Testis (tissue), 2 donors: ENCODE measurements at regions not wholly inside any gene's neighbourhood (a gene's known extent, or its start where the extent isn't known, plus 50 kb on each side); places are given as distances from the start of the nearest gene placed in this dataset.

Source experiments
- DNase-seq: peaks from one replicate; pipeline ENCODE4 v3.0.0-alpha.2; 2019
- H3K27ac ChIP-seq, 2 donors: fragments of 200-600 bp; sonication (generic); one replicate each; pipeline ENCODE4 v1.5.1; 2019
- H3K27me3 ChIP-seq: fragments of 200-600 bp; sonication (generic); one replicate; pipeline ENCODE4 v1.5.1; 2019
- H3K36me3 ChIP-seq: fragments of 200-600 bp; sonication (generic); one replicate; pipeline ENCODE4 v1.5.1; 2017; ENCODE audit warnings: low read depth; ENCODE audit errors: missing control alignments
- H3K4me1 ChIP-seq: fragments of 200-600 bp; sonication (generic); one replicate; pipeline ENCODE4 v1.5.1; 2019
- H3K4me3 ChIP-seq, 2 donors: fragments of 200-600 bp; sonication (generic); one replicate each; pipeline ENCODE4 v1.5.1; 2017 to 2019
- H3K9me3 ChIP-seq: fragments of 200-600 bp; sonication (generic); one replicate; pipeline ENCODE4 v1.5.1; 2017
- POLR2A ChIP-seq: fragments of 450-650 bp; IDR thresholded peaks from one replicate; pipeline ENCODE4 v1.6.1; 2017; ENCODE audit warnings: antibody characterized with exemption, mild to moderate bottlenecking, moderate library complexity
- WGBS, 2 donors: methylation state at CpG; one replicate each; pipeline ENCODE4 v1.1.5; 2018; 5-methylcytosine and 5-hydroxymethylcytosine counted together
- intact Hi-C: fragments of 100-400 bp; cut with DNase I; formaldehyde crosslinking; loops from one replicate; pipeline ENCODE4 v1.15.1; 2023; ENCODE audit warnings: low total_unique reads
- TF ChIP-seq, protein P1 (sequence below), 3 experiments: fragments of 450-650 bp in 2 of 3; fragments of 200-600 bp in 1 of 3; sonication (generic) in 1 of 3; IDR thresholded peaks; one replicate each; pipeline ENCODE4 v1.5.1; 2016 to 2019; ENCODE audit warnings: antibody characterized with exemption in 3 of 3, mild to moderate bottlenecking in 2 of 3, moderate library complexity in 1 of 3

DNA sequence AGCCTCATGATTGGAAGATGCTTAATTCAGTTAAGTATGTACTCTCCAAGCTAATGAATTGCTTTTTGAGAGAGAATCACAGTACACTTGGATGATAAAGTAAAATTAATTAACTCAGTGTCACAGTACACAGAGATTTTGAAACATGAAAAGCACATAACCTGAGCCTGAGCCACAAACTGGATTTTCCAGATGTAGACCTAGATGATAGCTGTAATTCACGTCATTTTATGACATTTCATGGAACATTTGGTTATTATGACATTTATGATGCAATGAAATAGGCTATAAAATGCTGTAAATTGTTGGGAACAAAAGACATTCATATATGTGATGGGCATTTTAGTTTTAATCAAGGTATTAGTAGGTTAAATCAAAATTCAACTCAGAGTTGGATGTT, 983.7 kb downstream of the STPG2 start:
- intact Hi-C loops = no loop called here
- Histone ChIP-seq H3K4me1 (no peaks in the 10 kb centered on the region), H3K27me3 (no peaks in the 10 kb centered on the region), H3K9me3 (no peaks in the 10 kb centered on the region), H3K27ac (no peak overlapping the region), H3K4me3 (no peak overlapping the region), H3K36me3 (no peaks in the 10 kb centered on the region)
- TF ChIP-seq, protein P1, sequence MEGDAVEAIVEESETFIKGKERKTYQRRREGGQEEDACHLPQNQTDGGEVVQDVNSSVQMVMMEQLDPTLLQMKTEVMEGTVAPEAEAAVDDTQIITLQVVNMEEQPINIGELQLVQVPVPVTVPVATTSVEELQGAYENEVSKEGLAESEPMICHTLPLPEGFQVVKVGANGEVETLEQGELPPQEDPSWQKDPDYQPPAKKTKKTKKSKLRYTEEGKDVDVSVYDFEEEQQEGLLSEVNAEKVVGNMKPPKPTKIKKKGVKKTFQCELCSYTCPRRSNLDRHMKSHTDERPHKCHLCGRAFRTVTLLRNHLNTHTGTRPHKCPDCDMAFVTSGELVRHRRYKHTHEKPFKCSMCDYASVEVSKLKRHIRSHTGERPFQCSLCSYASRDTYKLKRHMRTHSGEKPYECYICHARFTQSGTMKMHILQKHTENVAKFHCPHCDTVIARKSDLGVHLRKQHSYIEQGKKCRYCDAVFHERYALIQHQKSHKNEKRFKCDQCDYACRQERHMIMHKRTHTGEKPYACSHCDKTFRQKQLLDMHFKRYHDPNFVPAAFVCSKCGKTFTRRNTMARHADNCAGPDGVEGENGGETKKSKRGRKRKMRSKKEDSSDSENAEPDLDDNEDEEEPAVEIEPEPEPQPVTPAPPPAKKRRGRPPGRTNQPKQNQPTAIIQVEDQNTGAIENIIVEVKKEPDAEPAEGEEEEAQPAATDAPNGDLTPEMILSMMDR (IDR thresholded peaks at IDR 0.05) = no peak
- no peak for TF ChIP-seq POLR2A
- no peak for DNase-seq
- 77 to 80% methylated on average over 1 of the region's 1 CpG for WGBS, 2 donors

DNA sequence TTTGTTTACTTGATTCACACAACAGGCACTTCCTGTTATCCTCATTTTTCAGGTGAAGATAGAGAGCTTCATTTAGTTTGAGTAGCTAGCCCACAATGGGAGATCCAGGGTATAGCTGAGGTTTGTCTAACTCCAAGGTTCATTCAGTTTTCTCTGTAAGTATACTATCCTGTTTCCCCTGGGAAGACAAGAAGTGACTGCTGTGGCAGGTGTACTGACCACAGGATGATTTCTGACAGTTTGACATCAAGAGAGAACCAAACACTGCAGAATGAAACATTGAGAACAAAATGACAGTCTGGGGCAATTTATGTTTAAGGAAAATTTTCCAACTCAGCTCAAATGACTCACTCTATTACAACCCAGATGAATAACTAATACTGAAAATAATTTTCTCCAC, 958.0 kb downstream of the STPG2 start:
- no peaks in the 10 kb centered on the region for H3K27me3 ChIP-seq
- intact Hi-C loops = no loop called here
- no peaks in the 10 kb centered on the region for H3K9me3 ChIP-seq
- no peaks in the 10 kb centered on the region for H3K4me1 ChIP-seq
- DNase-seq = no peak
- H3K4me3 ChIP-seq = no peak overlapping the region
- TF ChIP-seq POLR2A = no peak
- TF ChIP-seq, protein P1 (IDR thresholded peaks at IDR 0.05) = no peak
- no peaks in the 10 kb centered on the region for H3K36me3 ChIP-seq
- H3K27ac ChIP-seq = no peak overlapping the region

DNA sequence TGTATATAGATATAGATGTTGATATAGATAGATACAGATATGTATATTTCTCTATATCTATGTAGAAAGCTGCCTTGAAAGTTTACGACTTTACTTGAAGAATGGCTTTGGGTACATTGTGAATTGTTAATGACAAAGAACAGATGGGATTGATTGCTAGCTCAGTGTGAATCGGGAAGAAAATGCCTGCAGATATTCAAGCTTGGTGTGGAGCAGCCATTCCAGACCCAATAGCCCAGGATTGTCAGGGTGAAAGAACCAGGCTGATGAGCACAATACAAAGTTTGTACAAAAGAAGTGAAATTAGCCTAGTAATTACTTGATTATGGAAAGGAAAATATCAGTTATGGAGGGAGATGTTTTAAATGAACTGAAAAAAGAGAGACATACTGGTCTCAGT, 946.2 kb downstream of the STPG2 start:
- Histone ChIP-seq H3K36me3 (no peaks in the 10 kb centered on the region), H3K27me3 (no peaks in the 10 kb centered on the region), H3K9me3 (no peaks in the 10 kb centered on the region), H3K27ac (no peak overlapping the region), H3K4me1 (no peaks in the 10 kb centered on the region), H3K4me3 (no peak overlapping the region)
- intact Hi-C loops = no loop called here
- 89 to 91% methylated on average over 2 of the region's 2 CpGs for WGBS, 2 donors
- no peak for DNase-seq
- TF ChIP-seq, protein P1 (IDR thresholded peaks at IDR 0.05) = no peak
- no peak for TF ChIP-seq POLR2A

DNA sequence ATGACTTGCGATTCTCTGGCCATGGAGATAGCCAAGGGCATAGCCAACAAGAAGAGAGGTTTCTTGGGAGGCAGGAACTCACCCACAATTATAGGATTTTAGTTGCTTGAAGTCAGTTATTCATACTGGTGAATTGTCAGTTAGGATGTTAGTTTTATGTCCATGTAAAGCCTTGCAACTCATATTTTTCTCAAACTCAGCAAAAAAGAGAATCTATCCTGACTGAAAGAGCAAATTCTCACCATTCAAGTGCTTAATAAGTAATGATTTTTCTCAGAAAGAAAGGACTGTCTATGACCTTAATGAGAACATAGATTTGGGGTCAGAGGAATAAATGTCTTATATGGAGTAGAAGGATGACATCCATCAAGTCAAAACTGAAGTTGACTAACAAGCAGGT, 934.5 kb downstream of the STPG2 start:
- WGBS, 2 donors = 93 to 100% methylated on average over 1 of the region's 1 CpG
- H3K4me1 ChIP-seq = peaks cover 3% of the 10 kb centered on the region
- no peak for DNase-seq
- intact Hi-C loops = no loop called here
- TF ChIP-seq, protein P1 (IDR thresholded peaks at IDR 0.05) = no peak
- no peak for TF ChIP-seq POLR2A
- H3K9me3 ChIP-seq = no peaks in the 10 kb centered on the region
- H3K36me3 ChIP-seq = no peaks in the 10 kb centered on the region
- H3K27ac ChIP-seq = no peak overlapping the region
- no peak overlapping the region for H3K4me3 ChIP-seq
- no peaks in the 10 kb centered on the region for H3K27me3 ChIP-seq

DNA sequence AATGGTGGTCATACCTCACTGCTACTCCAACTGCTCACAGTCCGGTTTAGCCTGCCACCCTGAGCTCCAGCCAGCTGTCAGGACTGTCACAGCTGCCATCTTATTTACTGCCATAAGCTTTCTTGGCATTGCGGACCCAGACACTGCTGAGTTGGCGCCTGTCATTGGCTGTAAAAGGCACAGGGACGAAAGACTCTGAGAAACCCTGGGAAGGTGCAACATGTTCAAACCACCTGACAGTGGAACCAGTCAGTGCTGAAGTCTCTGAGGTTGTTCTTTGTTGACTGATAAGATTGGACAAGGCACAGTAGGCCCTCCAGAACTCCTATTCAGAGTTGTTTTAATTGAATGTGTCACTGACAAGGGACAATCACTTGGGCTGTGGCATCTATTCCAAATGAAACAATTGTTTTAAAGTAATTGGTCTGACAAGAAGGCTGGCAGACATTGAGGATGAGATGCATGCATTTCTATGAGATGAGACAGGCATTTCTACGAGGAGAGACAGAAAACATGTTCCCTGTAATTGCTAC, 927.8 kb downstream of the STPG2 start:
- Histone ChIP-seq H3K27ac (no peak overlapping the region), H3K27me3 (no peaks in the 10 kb centered on the region), H3K4me3 (no peak overlapping the region), H3K36me3 (no peaks in the 10 kb centered on the region), H3K4me1 (no peaks in the 10 kb centered on the region), H3K9me3 (no peaks in the 10 kb centered on the region)
- TF ChIP-seq, protein P1 (IDR thresholded peaks at IDR 0.05) = no peak
- TF ChIP-seq POLR2A = no peak
- 87 to 90% methylated on average over 2 to 5 of the region's 5 CpGs for WGBS, 2 donors
- DNase-seq = no peak
- intact Hi-C loops = no loop called here
